ENCODE measurements at regions not wholly inside any gene's neighbourhood (a gene's known extent, or its start where the extent isn't known, plus 50 kb on each side); places are given as distances from the start of the nearest gene placed in this dataset.

GRCh38 chr1:114342376-114342775, 168.6 kb downstream of the TRIM33 start:
- H3K4me2 ChIP-seq (ENCODE audit: insufficient read depth, low read length): no peak overlapping the region
- in situ Hi-C loops (cut with MboI): no loop called here
- intact Hi-C loops (cut with micrococcal nuclease): loop anchor here (10.0 kb wide), 1 partner anchor 412 kb away; the partner anchor contains the start of gene CSDE1
- FAIRE-seq (no peak), DNase-seq (ENCODE audit: extremely low read depth in 1 of 4, low spot score in 3 of 4) (no peak), ATAC-seq (no peak)
- no peak overlapping the region for H3K4me3 ChIP-seq
- ChIA-PET CTCF (ENCODE audit: low intra/inter-chr PET ratio) (no interaction called here), POLR2A (interaction anchor here (1.6 kb wide), 1 partner anchor 9 kb away, joined by 7 read pairs; no protein-coding TSS in a partner anchor)
- H3K27me3 ChIP-seq (ENCODE audit: control insufficient read depth in 2 of 2, insufficient read depth in 2 of 2, low read length in 2 of 2): peaks cover 5% of the 10 kb centered on the region in 2 experiments; a peak in 4 of 5 replicates
- no peaks in the 10 kb centered on the region for H3K9me1 ChIP-seq (ENCODE audit: control insufficient read depth, insufficient read depth, low read length)
- no peak overlapping the region; the same call in 1 of the 2 replicates for H2AFZ ChIP-seq (ENCODE audit: low read depth, low read length)
- no peak overlapping the region for H3K9ac ChIP-seq (ENCODE audit: insufficient read depth in 1 of 2, low read depth in 2 of 2, low read length in 2 of 2)
- 42% methylated on average over 3 of the region's 3 CpGs for WGBS (ENCODE audit: insufficient coverage, low coverage, missing lambda C conversion rate)
- no peaks in the 10 kb centered on the region for H3K79me2 ChIP-seq (ENCODE audit: control insufficient read depth, insufficient read depth, low read length)
- no peaks in the 10 kb centered on the region for H3K9me3 ChIP-seq (replicated peaks; ENCODE audit: control insufficient read depth, insufficient read depth, low read depth, low read length)
- peaks cover 2 to 12% of the 10 kb centered on the region in 2 experiments; a peak in 4 of 5 replicates for H3K4me1 ChIP-seq (replicated peaks in 1 of 2; ENCODE audit: control insufficient read depth in 2 of 2, insufficient read depth in 2 of 2, low read length in 2 of 2)
- no peaks in the 10 kb centered on the region for H4K20me1 ChIP-seq (replicated peaks; ENCODE audit: control insufficient read depth, insufficient read depth, low read length)
- no TSS peak for BruUV-seq (replicated peaks)
- H3K27ac ChIP-seq (ENCODE audit: extremely low read depth, low read depth, low read length): no peak overlapping the region
- no peaks in the 10 kb centered on the region for H3K36me3 ChIP-seq (ENCODE audit: control insufficient read depth, insufficient read depth, low read length)
- TF ChIP-seq ATF1 (CRISPR knock-in tag; IDR thresholded peaks at IDR 0.05): no peak
- no peak for TF ChIP-seq ATF1 (tag; IDR thresholded peaks at IDR 0.05)
- no peak for TF ChIP-seq CC2D1A (IDR thresholded peaks at IDR 0.05)
- TF ChIP-seq SMAD2 (IDR thresholded peaks at IDR 0.05; ENCODE audit: low read depth, low read length): no peak
- no peak for TF ChIP-seq CHD7 (IDR thresholded peaks at IDR 0.05; ENCODE audit: low read depth, low read length)
- no peak for TF ChIP-seq JUN (IDR thresholded peaks at IDR 0.05; ENCODE audit: borderline replicate concordance, low read depth, low read length)
- TF ChIP-seq JUN (CRISPR knock-in tag; IDR thresholded peaks at IDR 0.05; ENCODE audit: borderline replicate concordance): no peak
- TF ChIP-seq CEBPG (CRISPR knock-in tag; IDR thresholded peaks at IDR 0.05): no peak
- TF ChIP-seq CEBPG (tag; conservative IDR thresholded peaks at IDR 0.05 in 1 of 2, IDR thresholded peaks at IDR 0.05 in 1 of 2): no peak
- TF ChIP-seq FOXK2 (conservative IDR thresholded peaks at IDR 0.05 in 1 of 2, IDR thresholded peaks at IDR 0.05 in 1 of 2; ENCODE audit: low read depth in 2 of 2): no peak
- no peak for TF ChIP-seq HOXB6 (CRISPR knock-in tag; IDR thresholded peaks at IDR 0.05; ENCODE audit: borderline replicate concordance)
- TF ChIP-seq C11orf30 (IDR thresholded peaks at IDR 0.05; ENCODE audit: low read depth): no peak
- no peak for TF ChIP-seq NR2F6 (CRISPR knock-in tag; IDR thresholded peaks at IDR 0.05)

Data from K562 (cell line).